Gastroesophageal sphincter (tissue), 3 donors: ENCODE measurements at regions not wholly inside any gene's neighbourhood (a gene's known extent, or its start where the extent isn't known, plus 50 kb on each side); places are given as distances from the start of the nearest gene placed in this dataset.

Experiments used
- CTCF ChIP-seq, 4 experiments: fragments of 200-600 bp in 2 of 4; fragments of 450-650 bp in 2 of 4; sonication (generic) in 1 of 4; IDR thresholded peaks; one replicate each; pipeline ENCODE4 v1.5.1; 2017 to 2019; ENCODE audit warnings: antibody characterized with exemption in 4 of 4, mild to moderate bottlenecking in 2 of 4, moderate library complexity in 2 of 4
- EP300 ChIP-seq: sonication (generic); formaldehyde crosslinking; IDR thresholded peaks from one replicate; pipeline ENCODE4 v1.6.1; 2017; ENCODE audit warnings: antibody characterized with exemption, mild to moderate bottlenecking
- POLR2A ChIP-seq, 2 donors: fragments of 450-650 bp; IDR thresholded peaks; one replicate each; pipeline ENCODE4 v1.6.1; 2017; ENCODE audit warnings: antibody characterized with exemption in 2 of 2, mild to moderate bottlenecking in 2 of 2, moderate library complexity in 1 of 2
- POLR2AphosphoS5 ChIP-seq: sonication (generic); formaldehyde crosslinking; IDR thresholded peaks from one replicate; pipeline ENCODE4 v1.6.1; 2017; ENCODE audit warnings: antibody characterized with exemption

DNA sequence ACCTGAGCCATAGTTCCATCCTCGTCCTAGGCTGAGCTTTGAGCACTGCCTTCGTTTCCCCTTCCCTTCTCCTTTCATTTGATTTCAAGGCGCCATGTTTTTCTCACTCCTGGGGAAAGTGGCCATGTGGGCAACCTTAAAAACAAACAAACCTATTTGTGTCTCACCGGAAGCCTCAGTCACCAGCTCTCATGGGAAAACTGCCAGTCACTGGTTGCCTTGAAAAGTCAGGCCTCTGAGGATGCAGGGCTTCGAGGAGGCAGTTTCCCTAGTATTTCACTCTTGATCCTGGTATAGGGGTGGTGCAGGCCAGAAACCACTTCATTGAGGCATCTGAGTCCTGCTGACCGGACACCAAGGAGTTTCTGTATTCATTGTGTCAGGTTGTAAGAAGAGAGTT, 59.2 kb upstream of the TRIB2 start:
- TF ChIP-seq CTCF (IDR thresholded peaks at IDR 0.05) = no peak
- no peak for TF ChIP-seq POLR2A (IDR thresholded peaks at IDR 0.05)
- TF ChIP-seq POLR2AphosphoS5 = no peak
- TF ChIP-seq EP300 = no peak
